ENCODE measurements at regions not wholly inside any gene's neighbourhood (a gene's known extent, or its start where the extent isn't known, plus 50 kb on each side); places are given as distances from the start of the nearest gene placed in this dataset.

- RAD21 ChIA-PET (ENCODE audit: unreplicated experiment): no interaction called here
- Histone ChIP-seq H3K27me3 (replicated peaks in 1 of 2; ENCODE audit: control insufficient read depth in 2 of 2, insufficient read depth in 2 of 2, low read length in 1 of 2) (no peaks in the 10 kb centered on the region), H2AFZ (ENCODE audit: control insufficient read depth, low read depth, low read length) (no peak overlapping the region), H3K36me3 (ENCODE audit: control insufficient read depth in 2 of 2, insufficient read depth in 2 of 2, low read length in 1 of 2) (no peaks in the 10 kb centered on the region), H3K27ac (ENCODE audit: control insufficient read depth, insufficient read depth) (no peak overlapping the region), H3K4me1 (ENCODE audit: control insufficient read depth, insufficient read depth, low read length) (no peaks in the 10 kb centered on the region), H3K9me3 (replicated peaks; ENCODE audit: control insufficient read depth, insufficient read depth, low read length) (no peaks in the 10 kb centered on the region; the same call in 2 of the 3 replicates), H3K9ac (ENCODE audit: control insufficient read depth, insufficient read depth, low read length) (no peak overlapping the region), H3K4me3 (no peak overlapping the region), H4K20me1 (ENCODE audit: control insufficient read depth, insufficient read depth) (no peaks in the 10 kb centered on the region), H3K79me2 (ENCODE audit: control insufficient read depth, insufficient read depth, low read length) (no peaks in the 10 kb centered on the region), H3K4me2 (ENCODE audit: control insufficient read depth, insufficient read depth) (no peak overlapping the region)
- SMC1A ChIA-PET (ENCODE audit: uncharacterized antibody, unreplicated experiment): interaction anchor here (1.5 kb wide), 1 partner anchor 18 kb away, joined by 4 read pairs; no protein-coding TSS in a partner anchor
- no peak for TF ChIP-seq RCOR1 (conservative IDR thresholded peaks at IDR 0.05; ENCODE audit: low read depth, low read length)
- no peak for TF ChIP-seq PBX3 (IDR thresholded peaks at IDR 0.05; ENCODE audit: insufficient replicate concordance, low read depth, low read length)
- no peak for TF ChIP-seq TCF12 (IDR thresholded peaks at IDR 0.05; ENCODE audit: low read depth, low read length)
- no peak for TF ChIP-seq POLR2AphosphoS2 (IDR thresholded peaks at IDR 0.05; ENCODE audit: low read depth, low read length)
- TF ChIP-seq STAT3 (IDR thresholded peaks at IDR 0.05; ENCODE audit: low read depth, low read length): no peak
- TF ChIP-seq HDAC2 (IDR thresholded peaks at IDR 0.05): no peak
- TF ChIP-seq MYC (IDR thresholded peaks at IDR 0.05; ENCODE audit: insufficient read depth, insufficient read length, insufficient replicate concordance, low read length, severe bottlenecking): no peak
- no peak for TF ChIP-seq MXI1 (IDR thresholded peaks at IDR 0.05; ENCODE audit: low read depth, low read length)
- TF ChIP-seq KLF5 (IDR thresholded peaks at IDR 0.05; ENCODE audit: partially characterized antibody): no peak
- no peak for TF ChIP-seq REST (IDR thresholded peaks at IDR 0.05; ENCODE audit: low read depth, low read length)
- TF ChIP-seq SMARCA5 (IDR thresholded peaks at IDR 0.05): no peak
- no peak for TF ChIP-seq JUND (IDR thresholded peaks at IDR 0.05; ENCODE audit: low read depth, low read length)
- no peak for TF ChIP-seq SUZ12 (IDR thresholded peaks at IDR 0.05; ENCODE audit: unreplicated experiment)
- no peak for TF ChIP-seq ATF7 (IDR thresholded peaks at IDR 0.05; ENCODE audit: low read depth)
- TF ChIP-seq JUNB (IDR thresholded peaks at IDR 0.05): no peak
- TF ChIP-seq ZNF207 (IDR thresholded peaks at IDR 0.05; ENCODE audit: borderline replicate concordance): no peak
- no peak for TF ChIP-seq CBX5 (IDR thresholded peaks at IDR 0.05; ENCODE audit: low read depth)
- no peak for TF ChIP-seq NRF1 (conservative IDR thresholded peaks at IDR 0.05; ENCODE audit: low read depth, low read length)
- POLR2A ChIA-PET: interaction anchor here (0.7 kb wide), 1 partner anchor 49 kb away, joined by 4 read pairs; no protein-coding TSS in a partner anchor
- no peak for DNase-seq (ENCODE audit: low read depth, low spot score)
- no peak for FAIRE-seq
- CTCF ChIA-PET: interaction anchor here (0.6 to 1.6 kb wide), 3 partner anchors 12 to 295 kb away, joined by 3 to 5 read pairs (median 3); no protein-coding TSS in a partner anchor
- BruUV-seq (replicated peaks): no TSS peak
- in situ Hi-C loops (cut with MboI) (no loop called here), intact Hi-C loops (cut with micrococcal nuclease; ENCODE audit: unreplicated experiment) (no loop called here)
- ATAC-seq: no peak
- 16% methylated on average over 4 of the region's 4 CpGs for WGBS (ENCODE audit: insufficient coverage, insufficient replicate concordance, low lambda C conversion rate, missing lambda C conversion rate)
Measured at GRCh38 chr18:51637881-51638280, 440.4 kb upstream of the MEX3C start.

Data from GM12878 (cell line).